ENCODE measurements at regions not wholly inside any gene's neighbourhood (a gene's known extent, or its start where the extent isn't known, plus 50 kb on each side); places are given as distances from the start of the nearest gene placed in this dataset.

DNA sequence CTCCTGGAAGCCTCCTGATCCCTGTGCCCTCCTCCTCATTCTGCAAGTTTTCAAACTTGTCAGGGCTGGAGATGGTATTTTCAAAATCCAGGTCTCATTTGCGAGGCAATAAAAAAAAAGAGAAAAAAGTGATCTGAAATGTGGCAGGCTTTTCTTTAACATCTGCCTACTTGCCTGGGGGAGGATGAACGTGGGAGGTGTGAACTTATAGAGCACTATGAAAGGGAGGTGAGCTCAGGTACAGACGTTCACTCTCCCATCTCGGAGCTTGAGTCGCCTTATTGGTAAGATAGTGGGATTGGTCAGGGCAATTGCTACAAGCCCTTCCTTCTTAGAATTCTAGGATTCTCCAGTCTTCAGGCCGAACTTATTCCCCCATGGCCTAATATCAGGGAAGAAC, 104.8 kb upstream of the CADM1 start:
- no peak overlapping the region for H2AFZ ChIP-seq (ENCODE audit: low read length)
- H3K4me3 ChIP-seq (ENCODE audit: low read depth, low read length, poor library complexity, severe bottlenecking), result no peak overlapping the region
- H3F3A ChIP-seq (ENCODE audit: insufficient read depth, low read length), result no peaks in the 10 kb centered on the region
- H3K4me1 ChIP-seq (ENCODE audit: insufficient read depth, low read length, severe bottlenecking), result no peaks in the 10 kb centered on the region
- H3K9ac ChIP-seq (ENCODE audit: low read length), result no peak overlapping the region
- no peaks in the 10 kb centered on the region for H3K36me3 ChIP-seq (ENCODE audit: insufficient read depth, low read length)
- H3K4me2 ChIP-seq (ENCODE audit: low read length), result no peak overlapping the region
- no peak overlapping the region for H3K27ac ChIP-seq (ENCODE audit: low read depth, low read length, poor library complexity, severe bottlenecking)
- H3K9me2 ChIP-seq (ENCODE audit: low read depth, low read length), result no peaks in the 10 kb centered on the region
- no peaks in the 10 kb centered on the region for H3K9me3 ChIP-seq (ENCODE audit: low read length)
- no peaks in the 10 kb centered on the region for H3K27me3 ChIP-seq (ENCODE audit: insufficient read depth, low read length)
- no peaks in the 10 kb centered on the region for H3K79me2 ChIP-seq (ENCODE audit: insufficient read depth, low read length)
- TF ChIP-seq EZH2 (IDR thresholded peaks at IDR 0.05; ENCODE audit: borderline replicate concordance, low read length) (no peak), CTCF (IDR thresholded peaks at IDR 0.05; ENCODE audit: low read length) (no peak)
- H4K20me1 ChIP-seq (ENCODE audit: insufficient read depth, low read length), result no peaks in the 10 kb centered on the region

DNA sequence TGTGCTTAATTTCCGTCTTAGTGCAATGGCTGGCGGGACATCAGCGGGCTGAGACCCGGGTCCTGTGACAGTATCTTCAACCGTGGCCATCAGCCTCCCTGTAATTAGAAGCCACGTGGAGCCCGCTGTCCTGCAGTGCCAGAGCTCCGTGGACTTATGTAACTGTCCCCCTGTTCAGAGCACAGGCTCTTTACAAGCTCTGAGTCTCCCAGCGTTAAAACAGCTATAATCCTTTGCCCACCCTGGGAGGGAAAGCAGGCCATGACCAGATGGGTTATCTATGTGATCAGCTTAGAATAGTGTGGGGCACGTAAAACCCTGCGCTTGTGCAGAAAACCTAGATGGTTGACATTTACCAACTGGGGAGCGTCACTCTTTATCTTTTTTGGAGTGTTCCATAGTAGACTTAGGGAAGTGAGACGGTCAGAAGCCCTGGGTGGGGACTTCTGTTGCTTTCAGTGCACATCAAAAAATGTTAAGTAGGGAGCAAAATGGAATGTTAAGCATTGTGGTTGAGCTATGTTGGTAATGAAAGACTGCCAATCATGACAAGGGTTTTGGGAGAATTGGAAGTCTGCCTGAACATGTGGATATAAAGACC, 103.5 kb upstream of the CADM1 start:
- no peaks in the 10 kb centered on the region for H3K36me3 ChIP-seq (ENCODE audit: insufficient read depth, low read length)
- no peaks in the 10 kb centered on the region for H4K20me1 ChIP-seq (ENCODE audit: insufficient read depth, low read length)
- no peaks in the 10 kb centered on the region for H3K79me2 ChIP-seq (ENCODE audit: insufficient read depth, low read length)
- H3K4me3 ChIP-seq (ENCODE audit: low read depth, low read length, poor library complexity, severe bottlenecking), result no peak overlapping the region
- no peak overlapping the region for H3K27ac ChIP-seq (ENCODE audit: low read depth, low read length, poor library complexity, severe bottlenecking)
- no peaks in the 10 kb centered on the region for H3K9me2 ChIP-seq (ENCODE audit: low read depth, low read length)
- H3K9ac ChIP-seq (ENCODE audit: low read length), result no peak overlapping the region
- H3F3A ChIP-seq (ENCODE audit: insufficient read depth, low read length), result no peaks in the 10 kb centered on the region
- H3K27me3 ChIP-seq (ENCODE audit: insufficient read depth, low read length), result no peaks in the 10 kb centered on the region
- no peaks in the 10 kb centered on the region for H3K4me1 ChIP-seq (ENCODE audit: insufficient read depth, low read length, severe bottlenecking)
- TF ChIP-seq CTCF (IDR thresholded peaks at IDR 0.05; ENCODE audit: low read length) (no peak), EZH2 (IDR thresholded peaks at IDR 0.05; ENCODE audit: borderline replicate concordance, low read length) (no peak)
- H3K4me2 ChIP-seq (ENCODE audit: low read length), result no peak overlapping the region
- H3K9me3 ChIP-seq (ENCODE audit: low read length), result no peaks in the 10 kb centered on the region
- H2AFZ ChIP-seq (ENCODE audit: low read length), result no peak overlapping the region

DNA sequence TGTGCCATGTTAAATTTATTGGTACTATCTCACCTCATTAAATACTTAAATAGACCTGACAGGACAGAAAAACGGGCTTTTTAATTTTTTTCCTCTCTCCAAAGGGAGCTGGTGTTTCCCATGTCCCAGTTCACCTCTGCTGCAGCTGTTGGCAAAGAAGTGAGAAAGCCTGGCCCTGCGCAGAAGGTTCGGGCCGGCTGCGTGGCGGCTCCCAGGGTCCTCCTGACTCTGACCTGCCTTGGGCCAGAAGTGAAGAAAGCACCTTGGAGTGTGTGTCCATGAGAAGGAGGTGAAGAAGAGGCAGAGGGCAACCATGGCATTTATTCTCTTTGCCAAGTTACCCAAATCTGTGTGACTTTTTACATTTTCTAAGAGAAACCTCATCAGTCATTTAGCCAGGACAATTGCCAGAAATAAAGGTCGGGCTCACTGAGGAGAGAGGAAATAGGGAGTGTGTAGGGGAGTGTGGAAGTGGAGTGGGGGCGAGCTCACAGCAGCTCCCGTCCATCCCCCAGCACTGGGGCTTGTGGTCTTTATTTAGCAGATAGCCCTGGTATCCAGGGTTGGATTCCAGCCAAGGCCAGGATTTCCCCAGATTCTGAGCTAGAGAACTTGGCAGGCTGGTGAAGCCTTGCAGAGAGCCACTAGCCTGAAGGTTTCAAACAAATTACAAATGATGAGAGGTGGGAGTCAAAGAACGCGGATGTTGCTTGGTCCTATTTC, 102.4 kb upstream of the CADM1 start:
- no peaks in the 10 kb centered on the region for H3K9me2 ChIP-seq (ENCODE audit: low read depth, low read length)
- H3K9me3 ChIP-seq (ENCODE audit: low read length), result no peaks in the 10 kb centered on the region
- no peak overlapping the region for H3K4me2 ChIP-seq (ENCODE audit: low read length)
- no peak for TF ChIP-seq CTCF (IDR thresholded peaks at IDR 0.05; ENCODE audit: low read length)
- no peak for TF ChIP-seq EZH2 (IDR thresholded peaks at IDR 0.05; ENCODE audit: borderline replicate concordance, low read length)
- H4K20me1 ChIP-seq (ENCODE audit: insufficient read depth, low read length), result no peaks in the 10 kb centered on the region
- no peak overlapping the region for H3K9ac ChIP-seq (ENCODE audit: low read length)
- H3K4me3 ChIP-seq (ENCODE audit: low read depth, low read length, poor library complexity, severe bottlenecking), result no peak overlapping the region
- H3K79me2 ChIP-seq (ENCODE audit: insufficient read depth, low read length), result no peaks in the 10 kb centered on the region
- no peaks in the 10 kb centered on the region for H3K27me3 ChIP-seq (ENCODE audit: insufficient read depth, low read length)
- no peaks in the 10 kb centered on the region for H3K36me3 ChIP-seq (ENCODE audit: insufficient read depth, low read length)
- no peaks in the 10 kb centered on the region for H3F3A ChIP-seq (ENCODE audit: insufficient read depth, low read length)
- no peak overlapping the region for H2AFZ ChIP-seq (ENCODE audit: low read length)
- H3K4me1 ChIP-seq (ENCODE audit: insufficient read depth, low read length, severe bottlenecking), result no peaks in the 10 kb centered on the region
- H3K27ac ChIP-seq (ENCODE audit: low read depth, low read length, poor library complexity, severe bottlenecking), result no peak overlapping the region

All from OCI-LY1 (cell line).